ENCODE measurements at regions not wholly inside any gene's neighbourhood (a gene's known extent, or its start where the extent isn't known, plus 50 kb on each side); places are given as distances from the start of the nearest gene placed in this dataset.
"Not testable (repeated sequence)": the region's sequence is repeated elsewhere in the genome, so short reads cannot be mapped to it uniquely, and the experiment has no call there.

GRCh38 chr5:74450095-74450494 is 190.4 kb downstream of the ENC1 start:
- Histone ChIP-seq H3K27ac (ENCODE audit: insufficient read depth, low read length, poor library complexity, severe bottlenecking) (no peak overlapping the region), H3K36me3 (ENCODE audit: control insufficient read depth, insufficient read depth, low read length) (no peaks in the 10 kb centered on the region), H3K4me1 (ENCODE audit: control insufficient read depth, insufficient read depth, low read length, poor library complexity, severe bottlenecking) (no peaks in the 10 kb centered on the region), H3K27me3 (replicated peaks; ENCODE audit: control insufficient read depth, insufficient read depth, low read length, poor library complexity, severe bottlenecking) (no peaks in the 10 kb centered on the region), H3K9me3 (ENCODE audit: control insufficient read depth, low read length) (no peaks in the 10 kb centered on the region), H3K4me3 (ENCODE audit: insufficient read depth, low read depth, low read length, poor library complexity, severe bottlenecking) (no peak overlapping the region)
- DNase-seq: no peak

- DNase-seq: no peak
- Histone ChIP-seq H3K4me3 (ENCODE audit: insufficient read depth, low read depth, low read length, poor library complexity, severe bottlenecking) (no peak overlapping the region), H3K9me3 (ENCODE audit: control insufficient read depth, low read length) (no peaks in the 10 kb centered on the region), H3K27ac (ENCODE audit: insufficient read depth, low read length, poor library complexity, severe bottlenecking) (no peak overlapping the region), H3K27me3 (replicated peaks; ENCODE audit: control insufficient read depth, insufficient read depth, low read length, poor library complexity, severe bottlenecking) (no peaks in the 10 kb centered on the region), H3K36me3 (ENCODE audit: control insufficient read depth, insufficient read depth, low read length) (no peaks in the 10 kb centered on the region), H3K4me1 (ENCODE audit: control insufficient read depth, insufficient read depth, low read length, poor library complexity, severe bottlenecking) (no peaks in the 10 kb centered on the region)
Observed at GRCh38 chr5:74446725-74447241, 193.7 kb downstream of the ENC1 start.

- no peak for DNase-seq
- Histone ChIP-seq H3K27me3 (replicated peaks; ENCODE audit: control insufficient read depth, insufficient read depth, low read length, poor library complexity, severe bottlenecking) (no peaks in the 10 kb centered on the region), H3K9me3 (ENCODE audit: control insufficient read depth, low read length) (no peaks in the 10 kb centered on the region), H3K36me3 (ENCODE audit: control insufficient read depth, insufficient read depth, low read length) (no peaks in the 10 kb centered on the region), H3K4me3 (ENCODE audit: insufficient read depth, low read depth, low read length, poor library complexity, severe bottlenecking) (no peak overlapping the region), H3K4me1 (ENCODE audit: control insufficient read depth, insufficient read depth, low read length, poor library complexity, severe bottlenecking) (no peaks in the 10 kb centered on the region), H3K27ac (ENCODE audit: insufficient read depth, low read length, poor library complexity, severe bottlenecking) (no peak overlapping the region)
Observed at GRCh38 chr5:74442466-74442865, 198.1 kb downstream of the ENC1 start.

- no peak for DNase-seq
- Histone ChIP-seq H3K9me3 (ENCODE audit: control insufficient read depth, low read length) (no peaks in the 10 kb centered on the region), H3K27me3 (replicated peaks; ENCODE audit: control insufficient read depth, insufficient read depth, low read length, poor library complexity, severe bottlenecking) (no peaks in the 10 kb centered on the region), H3K27ac (ENCODE audit: insufficient read depth, low read length, poor library complexity, severe bottlenecking) (no peak overlapping the region), H3K4me3 (ENCODE audit: insufficient read depth, low read depth, low read length, poor library complexity, severe bottlenecking) (no peak overlapping the region), H3K4me1 (ENCODE audit: control insufficient read depth, insufficient read depth, low read length, poor library complexity, severe bottlenecking) (no peaks in the 10 kb centered on the region), H3K36me3 (ENCODE audit: control insufficient read depth, insufficient read depth, low read length) (no peaks in the 10 kb centered on the region)
Observed at GRCh38 chr5:74441616-74442015, 198.9 kb downstream of the ENC1 start.

- no peaks in the 10 kb centered on the region for H3K27me3 ChIP-seq (replicated peaks; ENCODE audit: control insufficient read depth, insufficient read depth, low read length, poor library complexity, severe bottlenecking)
- no peak overlapping the region for H3K4me3 ChIP-seq (ENCODE audit: insufficient read depth, low read depth, low read length, poor library complexity, severe bottlenecking)
- DNase-seq: no peak
- H3K36me3 ChIP-seq (ENCODE audit: control insufficient read depth, insufficient read depth, low read length): no peaks in the 10 kb centered on the region
- H3K27ac ChIP-seq (ENCODE audit: insufficient read depth, low read length, poor library complexity, severe bottlenecking): no peak overlapping the region
- H3K4me1 ChIP-seq (ENCODE audit: control insufficient read depth, insufficient read depth, low read length, poor library complexity, severe bottlenecking): no peaks in the 10 kb centered on the region
- no peaks in the 10 kb centered on the region for H3K9me3 ChIP-seq (ENCODE audit: control insufficient read depth, low read length)
Observed at GRCh38 chr5:74440341-74440740, 200.2 kb downstream of the ENC1 start.

- not testable (repeated sequence) for H3K4me3 ChIP-seq (ENCODE audit: insufficient read depth, low read depth, low read length, poor library complexity, severe bottlenecking); H3K4me1 ChIP-seq (ENCODE audit: control insufficient read depth, insufficient read depth, low read length, poor library complexity, severe bottlenecking); H3K27me3 ChIP-seq (replicated peaks; ENCODE audit: control insufficient read depth, insufficient read depth, low read length, poor library complexity, severe bottlenecking); H3K27ac ChIP-seq (ENCODE audit: insufficient read depth, low read length, poor library complexity, severe bottlenecking); H3K36me3 ChIP-seq (ENCODE audit: control insufficient read depth, insufficient read depth, low read length); DNase-seq; H3K9me3 ChIP-seq (ENCODE audit: control insufficient read depth, low read length)
Observed at GRCh38 chr5:74437870-74438269, 202.7 kb downstream of the ENC1 start.

- no peak for DNase-seq
- Histone ChIP-seq H3K4me3 (ENCODE audit: insufficient read depth, low read depth, low read length, poor library complexity, severe bottlenecking) (no peak overlapping the region), H3K9me3 (ENCODE audit: control insufficient read depth, low read length) (no peaks in the 10 kb centered on the region), H3K36me3 (ENCODE audit: control insufficient read depth, insufficient read depth, low read length) (no peaks in the 10 kb centered on the region), H3K27me3 (replicated peaks; ENCODE audit: control insufficient read depth, insufficient read depth, low read length, poor library complexity, severe bottlenecking) (no peaks in the 10 kb centered on the region), H3K27ac (ENCODE audit: insufficient read depth, low read length, poor library complexity, severe bottlenecking) (no peak overlapping the region), H3K4me1 (ENCODE audit: control insufficient read depth, insufficient read depth, low read length, poor library complexity, severe bottlenecking) (no peaks in the 10 kb centered on the region)
Observed at GRCh38 chr5:74433896-74434829, 206.4 kb downstream of the ENC1 start.

- no peak for DNase-seq
Observed at GRCh38 chr5:74433255-74433895, 207.2 kb downstream of the ENC1 start.

GRCh38 chr5:74432721-74433120 is 207.8 kb downstream of the ENC1 start:
- no peak overlapping the region for H3K27ac ChIP-seq (ENCODE audit: insufficient read depth, low read length, poor library complexity, severe bottlenecking)
- H3K9me3 ChIP-seq (ENCODE audit: control insufficient read depth, low read length): no peaks in the 10 kb centered on the region
- DNase-seq: no peak
- H3K4me3 ChIP-seq (ENCODE audit: insufficient read depth, low read depth, low read length, poor library complexity, severe bottlenecking): no peak overlapping the region
- H3K27me3 ChIP-seq (replicated peaks; ENCODE audit: control insufficient read depth, insufficient read depth, low read length, poor library complexity, severe bottlenecking): no peaks in the 10 kb centered on the region
- H3K4me1 ChIP-seq (ENCODE audit: control insufficient read depth, insufficient read depth, low read length, poor library complexity, severe bottlenecking): no peaks in the 10 kb centered on the region
- no peaks in the 10 kb centered on the region for H3K36me3 ChIP-seq (ENCODE audit: control insufficient read depth, insufficient read depth, low read length)

More at GRCh38 chr5:74433255-74433895, 207.2 kb downstream of the ENC1 start:
- Histone ChIP-seq H3K27ac (ENCODE audit: insufficient read depth, low read length, poor library complexity, severe bottlenecking) (no peak overlapping the region), H3K27me3 (replicated peaks; ENCODE audit: control insufficient read depth, insufficient read depth, low read length, poor library complexity, severe bottlenecking) (no peaks in the 10 kb centered on the region), H3K9me3 (ENCODE audit: control insufficient read depth, low read length) (no peaks in the 10 kb centered on the region), H3K4me1 (ENCODE audit: control insufficient read depth, insufficient read depth, low read length, poor library complexity, severe bottlenecking) (no peaks in the 10 kb centered on the region), H3K4me3 (ENCODE audit: insufficient read depth, low read depth, low read length, poor library complexity, severe bottlenecking) (no peak overlapping the region), H3K36me3 (ENCODE audit: control insufficient read depth, insufficient read depth, low read length) (no peaks in the 10 kb centered on the region)

GRCh38 chr5:74432216-74432615 is 208.3 kb downstream of the ENC1 start:
- no peak for DNase-seq
- H3K27ac ChIP-seq (ENCODE audit: insufficient read depth, low read length, poor library complexity, severe bottlenecking): no peak overlapping the region
- no peaks in the 10 kb centered on the region for H3K27me3 ChIP-seq (replicated peaks; ENCODE audit: control insufficient read depth, insufficient read depth, low read length, poor library complexity, severe bottlenecking)
- H3K4me3 ChIP-seq (ENCODE audit: insufficient read depth, low read depth, low read length, poor library complexity, severe bottlenecking): no peak overlapping the region
- no peaks in the 10 kb centered on the region for H3K9me3 ChIP-seq (ENCODE audit: control insufficient read depth, low read length)
- H3K36me3 ChIP-seq (ENCODE audit: control insufficient read depth, insufficient read depth, low read length): no peaks in the 10 kb centered on the region
- H3K4me1 ChIP-seq (ENCODE audit: control insufficient read depth, insufficient read depth, low read length, poor library complexity, severe bottlenecking): no peaks in the 10 kb centered on the region

Measured in effector memory CD4-positive, alpha-beta T cell (primary cell).